ENCODE measurements at regions not wholly inside any gene's neighbourhood (a gene's known extent, or its start where the extent isn't known, plus 50 kb on each side); places are given as distances from the start of the nearest gene placed in this dataset.

- no peak for FAIRE-seq
Observed at GRCh38 chr4:108223313-108223712, 54.6 kb upstream of the LEF1 start.

DNA sequence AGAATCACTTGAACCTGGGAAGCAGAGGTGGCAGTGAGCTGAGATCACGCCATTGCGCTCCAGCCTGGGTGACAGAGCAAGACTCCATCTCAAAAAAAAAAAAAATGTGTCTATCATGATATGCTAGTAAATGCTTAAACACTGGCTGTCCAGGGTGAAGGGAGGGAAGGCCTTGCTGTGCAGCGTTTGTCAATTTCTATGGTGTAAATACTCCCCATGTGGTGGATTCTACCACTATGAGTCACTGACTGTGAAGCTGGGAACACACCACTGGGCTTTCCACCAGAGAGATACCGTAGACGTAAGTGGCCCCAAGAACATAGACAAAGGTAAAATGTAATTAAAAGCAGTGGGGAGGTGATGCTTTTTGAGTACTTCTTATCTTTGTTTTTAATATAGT lies 51.3 kb upstream of the LEF1 start:
- ATAC-seq (no peak), FAIRE-seq (no peak), DNase-seq (no peak)
- Histone ChIP-seq H3K27me3 (no peaks in the 10 kb centered on the region), H3K4me1 (no peaks in the 10 kb centered on the region), H3K27ac (no peak overlapping the region), H3K36me3 (no peaks in the 10 kb centered on the region), H3K4me3 (no peak overlapping the region), H3K9me3 (no peaks in the 10 kb centered on the region)
- 88 to 96% methylated on average over 5 of the region's 5 CpGs for WGBS, 2 donors
- no peak for TF ChIP-seq CTCF (IDR thresholded peaks at IDR 0.05)
- intact Hi-C loops (cut with DNase I) = no loop called here

More at GRCh38 chr4:108223313-108223712, 54.6 kb upstream of the LEF1 start:
- Histone ChIP-seq H3K27me3 (no peaks in the 10 kb centered on the region), H3K27ac (no peak overlapping the region), H3K4me1 (no peaks in the 10 kb centered on the region), H3K36me3 (no peaks in the 10 kb centered on the region), H3K4me3 (no peak overlapping the region), H3K9me3 (no peaks in the 10 kb centered on the region)
- no peak for TF ChIP-seq CTCF (IDR thresholded peaks at IDR 0.05)
- DNase-seq (no peak), ATAC-seq (no peak)
- intact Hi-C loops (cut with DNase I) = no loop called here
